Small intestine (tissue), 7 donors: ENCODE measurements at regions not wholly inside any gene's neighbourhood (a gene's known extent, or its start where the extent isn't known, plus 50 kb on each side); places are given as distances from the start of the nearest gene placed in this dataset.
"Not testable (repeated sequence)": the region's sequence is repeated elsewhere in the genome, so short reads cannot be mapped to it uniquely, and the experiment has no call there.

Experiments used
- DNase-seq, 2 donors: peaks; one replicate each; pipeline versions ENCODE4 v3.0.0 to v3.0.0-alpha.2; 2013
- FAIRE-seq: peaks from 2 replicates; lab custom pipeline; 2012; peaks lifted over from hg19 to GRCh38; lab: Jason Lieb, UNC
- H3K27ac ChIP-seq, 3 donors: one replicate each; pipeline ENCODE4 v1.5.1; 2013; ENCODE audit warnings: low read length in 2 of 3, mild to moderate bottlenecking in 2 of 3, control low read depth in 1 of 3, inconsistent platforms in 1 of 3, low read depth in 1 of 3, moderate library complexity in 1 of 3
- H3K27me3 ChIP-seq, 3 donors: one replicate each; pipeline ENCODE4 v1.6.1; 2013; ENCODE audit warnings: low read length in 3 of 3, inconsistent platforms in 1 of 3; ENCODE audit not compliant: control insufficient read depth in 3 of 3, insufficient read depth in 3 of 3
- H3K36me3 ChIP-seq, 3 donors: one replicate each; pipeline ENCODE4 v1.6.1; 2013; ENCODE audit warnings: low read length in 3 of 3, inconsistent platforms in 1 of 3, low read depth in 1 of 3, mild to moderate bottlenecking in 1 of 3, moderate library complexity in 1 of 3; ENCODE audit not compliant: control insufficient read depth in 3 of 3, insufficient read depth in 2 of 3
- H3K4me1 ChIP-seq, 3 donors: one replicate each; pipeline ENCODE4 v1.6.1; 2013; ENCODE audit warnings: low read length in 2 of 3, inconsistent platforms in 1 of 3, low read depth in 1 of 3, mild to moderate bottlenecking in 1 of 3, moderate library complexity in 1 of 3; ENCODE audit not compliant: control insufficient read depth in 3 of 3, insufficient read depth in 2 of 3
- H3K4me3 ChIP-seq, 3 donors: one replicate each; pipeline ENCODE4 v1.5.1; 2013; ENCODE audit warnings: low read length in 3 of 3, control low read depth in 1 of 3, inconsistent platforms in 1 of 3, low read depth in 1 of 3, mild to moderate bottlenecking in 1 of 3, moderate library complexity in 1 of 3
- H3K9me3 ChIP-seq, 2 donors: one replicate each; pipeline ENCODE4 v1.6.1; 2013; ENCODE audit warnings: low read depth in 1 of 2, low read length in 1 of 2; ENCODE audit not compliant: control insufficient read depth in 2 of 2, insufficient read depth in 1 of 2
- WGBS, 3 donors: extraction: QIAGEN DNeasy Blood & Tissue Kit; methylation state at CpG; one replicate each; pipeline ENCODE4 v1.1.7; 2013; 5-methylcytosine and 5-hydroxymethylcytosine counted together
- donor health status: healthy with polysubstance abuse.
- donor health status: control.
- donor health status: control.
- donor health status: Bipolar disorder and iron deficiency.
- donor health status: healthy.

DNA sequence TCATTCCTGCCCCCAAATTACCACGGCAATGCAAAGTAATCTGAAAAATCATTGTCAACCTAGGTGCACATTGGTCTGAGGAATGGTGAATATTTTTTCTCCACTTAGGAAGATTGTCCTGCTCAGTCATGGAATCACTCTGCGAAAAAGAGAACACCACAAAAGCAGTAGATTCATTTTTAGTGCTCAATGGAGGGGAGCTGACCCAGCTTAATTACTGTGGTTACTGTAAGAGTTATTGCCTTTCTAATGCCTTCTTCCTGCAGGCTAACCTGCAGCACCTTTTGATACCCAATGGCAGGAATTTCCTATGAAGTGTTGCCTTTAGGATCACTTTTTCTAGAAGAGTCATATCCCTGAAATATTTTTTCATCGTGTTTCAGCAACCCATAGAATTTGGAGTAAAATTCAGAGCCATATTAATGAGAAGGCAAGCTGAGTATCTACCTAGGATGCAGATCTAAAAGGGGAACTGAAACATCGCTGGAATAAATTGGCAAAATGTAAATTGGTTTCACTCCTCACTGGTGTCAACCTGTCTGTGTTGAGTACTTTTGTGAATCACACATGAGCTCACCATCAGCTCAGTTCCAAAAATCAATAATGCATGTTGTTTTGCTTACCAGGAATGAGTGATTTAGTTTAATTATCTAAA lies 464.5 kb downstream of the CSNK1G3 start:
- Histone ChIP-seq H3K4me1 (no peaks in the 10 kb centered on the region), H3K27ac (no peak overlapping the region), H3K36me3 (no peaks in the 10 kb centered on the region), H3K9me3 (no peaks in the 10 kb centered on the region), H3K27me3 (no peaks in the 10 kb centered on the region), H3K4me3 (no peak overlapping the region)
- no peak for DNase-seq
- WGBS, 3 donors = 70 to 84% (median 75%) methylated on average over 4 of the region's 4 CpGs
- no peak for FAIRE-seq

DNA sequence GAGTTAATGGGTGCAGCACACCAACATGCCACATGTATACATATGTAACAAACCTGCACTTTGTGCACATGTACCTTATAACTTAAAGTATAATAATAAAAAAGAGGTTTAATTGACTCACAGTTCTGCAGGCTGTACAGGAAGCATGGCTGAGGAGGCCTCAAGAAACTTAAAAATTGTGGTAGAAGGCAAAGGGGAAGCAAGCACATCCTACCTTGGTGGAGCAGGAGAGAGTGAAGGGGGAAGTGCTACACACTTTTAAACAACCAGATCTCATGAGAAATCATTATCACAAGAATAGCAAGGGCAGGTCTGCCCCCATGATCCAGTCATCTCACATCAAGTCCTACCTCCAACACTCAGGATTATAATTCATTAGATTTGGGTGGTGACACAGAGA lies 463.5 kb downstream of the CSNK1G3 start:
- H3K27me3 ChIP-seq, H3K4me3 ChIP-seq, H3K27ac ChIP-seq, H3K9me3 ChIP-seq, H3K4me1 ChIP-seq, H3K36me3 ChIP-seq, FAIRE-seq, DNase-seq: not testable (repeated sequence)

DNA sequence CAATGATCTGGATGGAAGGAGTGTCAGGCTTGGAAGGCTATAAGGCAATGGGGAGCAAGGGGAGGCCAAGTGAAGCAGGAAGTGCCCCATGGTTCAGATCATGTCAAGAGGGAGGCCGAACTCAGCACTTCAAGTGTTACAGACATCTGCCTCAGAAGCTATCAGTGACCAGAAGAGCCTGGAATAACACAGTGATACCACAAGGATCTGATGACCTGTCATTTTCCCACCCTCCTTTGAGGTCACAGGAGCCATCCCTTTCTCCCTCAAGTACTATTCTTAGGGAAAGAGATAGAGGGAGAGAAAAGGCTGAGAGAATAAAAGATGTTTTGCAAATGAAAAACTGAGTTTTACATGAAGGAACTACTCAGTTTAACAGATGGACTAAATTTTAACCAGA lies 454.8 kb downstream of the CSNK1G3 start:
- Histone ChIP-seq H3K27ac (no peak overlapping the region), H3K36me3 (no peaks in the 10 kb centered on the region), H3K9me3 (peaks cover 0 to 3% of the 10 kb centered on the region in 2 donors), H3K4me1 (no peaks in the 10 kb centered on the region), H3K27me3 (no peaks in the 10 kb centered on the region), H3K4me3 (no peak overlapping the region)
- DNase-seq (no peak), FAIRE-seq (no peak)
- 73 to 100% (median 93%) methylated on average over 1 of the region's 1 CpG for WGBS, 3 donors

DNA sequence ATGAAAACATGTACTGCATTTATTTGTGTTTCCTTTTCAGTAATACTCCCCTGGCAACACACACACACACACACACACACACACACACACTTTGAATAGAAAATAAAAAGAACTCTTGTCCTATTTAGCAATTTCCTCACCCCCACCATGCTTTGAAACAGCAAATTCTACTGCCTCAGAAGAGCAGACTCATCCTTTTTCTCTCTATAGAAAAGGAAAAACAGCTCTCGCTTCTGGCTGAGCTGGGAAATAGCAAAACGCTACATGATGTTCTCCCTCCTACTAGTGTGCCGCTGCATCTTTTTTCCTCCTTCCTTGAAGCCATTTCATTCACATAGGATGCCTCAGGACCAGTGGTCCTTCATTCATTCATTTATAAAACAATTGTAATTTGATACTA lies 453.6 kb downstream of the CSNK1G3 start:
- no peaks in the 10 kb centered on the region for H3K36me3 ChIP-seq
- H3K4me3 ChIP-seq = no peak overlapping the region
- peaks cover 0 to 7% of the 10 kb centered on the region in 2 donors for H3K9me3 ChIP-seq
- no peak overlapping the region for H3K27ac ChIP-seq
- FAIRE-seq (no peak), DNase-seq (no peak)
- no peaks in the 10 kb centered on the region for H3K4me1 ChIP-seq
- WGBS, 3 donors = 89 to 97% (median 92%) methylated on average over 3 of the region's 3 CpGs
- no peaks in the 10 kb centered on the region for H3K27me3 ChIP-seq

DNA sequence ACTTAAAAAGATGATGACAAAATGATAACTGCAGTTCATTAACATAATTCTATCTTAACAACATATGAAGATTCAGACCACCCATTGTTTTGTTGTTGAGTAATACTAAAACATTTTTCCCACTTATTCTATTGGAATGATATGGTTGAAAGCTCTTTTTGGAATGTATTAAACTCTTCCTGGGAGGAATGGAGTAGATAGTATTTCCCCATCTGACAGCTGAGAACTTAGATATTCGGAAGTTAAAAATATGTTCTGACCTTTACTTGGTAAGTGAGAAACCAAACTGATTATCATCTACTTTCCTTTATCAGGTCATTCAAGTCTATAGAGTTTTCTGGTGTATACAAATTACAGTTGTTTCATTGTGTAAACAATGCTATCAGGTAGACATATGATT lies 452.9 kb downstream of the CSNK1G3 start:
- H3K9me3 ChIP-seq = peaks cover 0 to 7% of the 10 kb centered on the region in 2 donors
- DNase-seq (no peak), FAIRE-seq (no peak)
- no peaks in the 10 kb centered on the region for H3K4me1 ChIP-seq
- no peak overlapping the region for H3K4me3 ChIP-seq
- H3K27me3 ChIP-seq = no peaks in the 10 kb centered on the region
- 56 to 85% (median 69%) methylated on average over 1 of the region's 1 CpG for WGBS, 3 donors
- no peaks in the 10 kb centered on the region for H3K36me3 ChIP-seq
- H3K27ac ChIP-seq = no peak overlapping the region

DNA sequence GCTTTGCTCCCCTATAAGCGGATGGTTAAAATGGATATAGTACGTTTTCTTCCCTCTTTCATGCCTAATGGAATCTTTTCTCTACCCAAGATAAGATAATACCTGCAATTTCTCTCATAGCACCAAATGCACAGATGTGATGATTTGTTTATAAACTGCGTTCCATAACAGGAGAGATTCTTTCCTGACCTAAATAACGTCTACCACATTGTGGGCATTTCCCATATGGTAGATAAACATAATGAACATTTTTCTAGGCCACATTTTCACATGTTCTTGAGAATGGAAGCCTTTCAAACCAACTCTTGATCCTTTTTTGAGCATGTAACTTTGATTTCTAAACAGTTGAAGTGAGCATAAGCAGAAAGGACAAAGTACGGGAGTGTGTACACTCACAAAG lies 448.5 kb downstream of the CSNK1G3 start:
- FAIRE-seq (no peak), DNase-seq (peak in 1 of 2 donors; percentile 15)
- 68 to 76% (median 76%) methylated on average over 5 of the region's 5 CpGs for WGBS, 3 donors

DNA sequence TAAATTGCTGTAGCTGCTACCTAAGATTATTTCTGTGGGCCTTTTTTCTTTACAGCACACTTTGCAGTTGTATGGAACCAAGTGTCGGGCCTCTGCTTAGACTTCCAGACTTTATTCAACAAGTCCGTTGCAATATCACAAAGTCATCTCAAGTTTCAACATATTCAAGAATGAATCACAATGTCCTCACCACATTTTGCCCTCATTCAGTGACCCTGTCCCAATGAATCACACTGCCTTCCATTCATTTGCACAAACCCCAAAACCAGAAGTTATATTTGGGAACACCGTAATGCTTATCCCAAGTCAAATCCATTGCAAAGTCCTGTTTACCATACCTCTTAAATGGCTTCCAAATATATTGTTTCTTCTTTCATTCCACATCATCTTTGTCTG lies 439.6 kb downstream of the CSNK1G3 start:
- H3K4me3 ChIP-seq = no peak overlapping the region
- FAIRE-seq (no peak), DNase-seq (no peak)
- H3K36me3 ChIP-seq = no peaks in the 10 kb centered on the region
- H3K9me3 ChIP-seq = peaks cover 0 to 6% of the 10 kb centered on the region in 2 donors
- H3K4me1 ChIP-seq = no peaks in the 10 kb centered on the region
- H3K27me3 ChIP-seq = no peaks in the 10 kb centered on the region
- no peak overlapping the region for H3K27ac ChIP-seq
- WGBS, 3 donors = 78 to 90% (median 84%) methylated on average over 3 of the region's 3 CpGs

More for the DNA sequence above, 448.5 kb downstream of the CSNK1G3 start:
- H3K27me3 ChIP-seq = no peaks in the 10 kb centered on the region
- H3K4me3 ChIP-seq = no peak overlapping the region
- peaks cover 0 to 4% of the 10 kb centered on the region in 2 donors for H3K9me3 ChIP-seq
- H3K4me1 ChIP-seq = no peaks in the 10 kb centered on the region
- no peaks in the 10 kb centered on the region for H3K36me3 ChIP-seq
- H3K27ac ChIP-seq = no peak overlapping the region

DNA sequence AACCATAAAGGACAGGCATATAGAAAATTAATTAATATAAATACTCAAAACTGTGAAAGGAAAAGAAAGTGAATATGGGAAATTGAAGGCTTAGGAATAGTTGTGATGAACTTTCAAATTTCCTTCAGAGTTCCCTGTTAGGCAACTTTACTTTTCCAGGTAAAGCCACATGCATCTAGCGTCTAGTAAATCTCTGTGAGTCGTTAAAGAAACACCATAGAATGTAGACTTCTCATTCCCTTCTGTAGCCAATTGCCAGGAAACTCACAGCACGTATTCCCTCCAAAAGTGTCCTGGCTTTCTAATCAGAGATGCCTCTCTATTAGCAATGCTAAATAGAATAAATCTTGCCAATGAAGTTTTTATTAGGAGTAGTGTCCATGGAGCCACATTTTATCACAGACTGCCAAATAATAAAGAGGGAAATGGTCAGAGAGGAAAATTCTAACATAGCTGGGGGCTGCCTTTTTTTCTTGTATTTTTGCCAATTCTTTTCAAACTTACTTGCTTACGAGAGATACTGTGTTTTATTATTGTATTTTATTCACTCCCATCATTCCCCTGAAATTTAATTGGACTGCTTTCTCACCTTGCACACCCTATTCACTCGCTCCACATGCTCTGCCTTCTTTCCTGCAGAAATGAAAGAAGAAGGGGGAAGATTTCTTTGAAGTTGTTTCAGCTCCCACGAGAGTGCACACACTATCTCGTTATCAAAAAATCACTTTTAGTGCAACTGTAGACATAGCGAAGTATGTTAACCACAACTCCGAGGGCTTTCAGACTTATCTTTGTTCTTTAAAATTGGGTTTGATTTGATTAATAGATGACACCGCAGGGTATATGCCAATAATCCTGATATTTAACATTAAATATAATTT lies 439.0 kb downstream of the CSNK1G3 start:
- peaks cover 0 to 6% of the 10 kb centered on the region in 2 donors for H3K9me3 ChIP-seq
- DNase-seq (no peak), FAIRE-seq (no peak)
- H3K27me3 ChIP-seq = no peaks in the 10 kb centered on the region
- no peak overlapping the region for H3K4me3 ChIP-seq
- no peak overlapping the region for H3K27ac ChIP-seq
- no peaks in the 10 kb centered on the region for H3K4me1 ChIP-seq
- 81 to 86% (median 83%) methylated on average over 10 of the region's 10 CpGs for WGBS, 3 donors
- no peaks in the 10 kb centered on the region for H3K36me3 ChIP-seq
